SK-N-SH treated with all-trans-retinoic acid at 6 μM for 48 hours (cell line): ENCODE measurements at regions not wholly inside any gene's neighbourhood (a gene's known extent, or its start where the extent isn't known, plus 50 kb on each side); places are given as distances from the start of the nearest gene placed in this dataset.

Experiments
- ATAC-seq: fragments of 200-7000 bp; cut with Tn5 transposase; 3 replicates; pipeline ENCODE4 v1.9.1; 2020; ENCODE audit warnings: mild to moderate bottlenecking, moderate library complexity
- ARNTL ChIP-seq: fragments of 450-650 bp; formaldehyde crosslinking; IDR thresholded peaks from 2 replicates; pipeline ENCODE4 v1.5.0; 2020; ENCODE audit warnings: low read depth, mild to moderate bottlenecking, moderate library complexity, borderline replicate concordance
- BACH2 ChIP-seq: fragments of 250-450 bp; sonication (Bioruptor Pico); IDR thresholded peaks from 2 replicates; pipeline ENCODE4 v1.9.0; 2021; ENCODE audit warnings: mild to moderate bottlenecking, borderline replicate concordance
- CSDC2 ChIP-seq: fragments of 250-450 bp; sonication (Bioruptor Pico); IDR thresholded peaks from 2 replicates; pipeline ENCODE4 v1.5.0; 2020; ENCODE audit warnings: mild to moderate bottlenecking, moderate library complexity
- ESRRG ChIP-seq: fragments of 250-450 bp; sonication (Bioruptor Pico); IDR thresholded peaks from 2 replicates; pipeline ENCODE4 v1.6.1; 2021; ENCODE audit warnings: mild to moderate bottlenecking
- GLIS3 ChIP-seq: fragments of 250-450 bp; sonication (Bioruptor Pico); IDR thresholded peaks from 2 replicates; pipeline ENCODE4 v1.5.0; 2020; ENCODE audit warnings: mild to moderate bottlenecking, moderate library complexity
- ISL1 ChIP-seq: fragments of 250-450 bp; sonication (Bioruptor Pico); IDR thresholded peaks from 2 replicates; pipeline ENCODE4 v2.1.2; 2022; ENCODE audit warnings: mild to moderate bottlenecking, moderate library complexity
- OSR1 ChIP-seq: fragments of 250-450 bp; sonication (Bioruptor Pico); IDR thresholded peaks from 2 replicates; pipeline ENCODE4 v1.8.0; 2022; ENCODE audit warnings: moderate library complexity, mild to moderate bottlenecking, inconsistent platforms
- PPARA ChIP-seq: fragments of 250-450 bp; sonication (Bioruptor Pico); IDR thresholded peaks from 2 replicates; pipeline ENCODE4 v1.5.0; 2020; ENCODE audit warnings: mild to moderate bottlenecking, borderline replicate concordance
- RARB ChIP-seq: fragments of 250-450 bp; sonication (Bioruptor Pico); IDR thresholded peaks from 2 replicates; pipeline ENCODE4 v1.8.0; 2021; ENCODE audit warnings: mild to moderate bottlenecking, moderate library complexity
- SNAI2 ChIP-seq: fragments of 250-450 bp; sonication (Bioruptor Pico); IDR thresholded peaks from 2 replicates; pipeline ENCODE4 v1.5.0; 2020; ENCODE audit warnings: mild to moderate bottlenecking, moderate library complexity
- TCF4 ChIP-seq: fragments of 250-450 bp; sonication (Bioruptor Pico); IDR thresholded peaks from 2 replicates; pipeline ENCODE4 v1.8.0; 2021; ENCODE audit warnings: mild to moderate bottlenecking, moderate library complexity, borderline replicate concordance
- TOX ChIP-seq: fragments of 250-450 bp; sonication (Bioruptor Pico); IDR thresholded peaks from 2 replicates; pipeline ENCODE4 v1.8.0; 2021; ENCODE audit warnings: mild to moderate bottlenecking, moderate library complexity, borderline replicate concordance
- ZC3H10 ChIP-seq: fragments of 250-450 bp; sonication (Bioruptor Pico); IDR thresholded peaks from 2 replicates; pipeline ENCODE4 v1.5.1; 2021; ENCODE audit warnings: mild to moderate bottlenecking, moderate library complexity
- ZFP3 ChIP-seq: fragments of 250-450 bp; sonication (Bioruptor Pico); IDR thresholded peaks from 2 replicates; pipeline ENCODE4 v1.5.0; 2020; ENCODE audit warnings: mild to moderate bottlenecking, moderate library complexity
- ZFP30 ChIP-seq: fragments of 450-650 bp; formaldehyde crosslinking; IDR thresholded peaks from 2 replicates; pipeline ENCODE4 v1.5.0; 2022; ENCODE audit warnings: mild to moderate bottlenecking, moderate library complexity
- ZNF565 ChIP-seq: fragments of 450-650 bp; formaldehyde crosslinking; conservative IDR thresholded peaks from 2 replicates; pipeline ENCODE4 v1.5.0; 2020; ENCODE audit warnings: low read depth, mild to moderate bottlenecking, moderate library complexity
- ZNF70 ChIP-seq: fragments of 450-650 bp; formaldehyde crosslinking; IDR thresholded peaks from 2 replicates; pipeline ENCODE4 v1.5.0; 2020; ENCODE audit warnings: mild to moderate bottlenecking, moderate library complexity
- ZNF8 ChIP-seq: fragments of 450-650 bp; formaldehyde crosslinking; IDR thresholded peaks from 2 replicates; pipeline ENCODE4 v1.5.0; 2020; ENCODE audit warnings: mild to moderate bottlenecking, moderate library complexity
- TF ChIP-seq, protein P1 (sequence below): fragments of 250-450 bp; sonication (Bioruptor Pico); IDR thresholded peaks from 2 replicates; pipeline ENCODE4 v1.5.1; 2021; ENCODE audit warnings: mild to moderate bottlenecking, moderate library complexity
- TF ChIP-seq, protein P2 (sequence below): fragments of 250-450 bp; sonication (Bioruptor Pico); IDR thresholded peaks from 2 replicates; pipeline ENCODE4 v1.8.0; 2020; ENCODE audit warnings: mild to moderate bottlenecking, moderate library complexity, borderline replicate concordance
- TF ChIP-seq, protein P3 (sequence below): fragments of 250-450 bp; sonication (Bioruptor Pico); IDR thresholded peaks from 2 replicates; pipeline ENCODE4 v1.5.1; 2020; ENCODE audit warnings: low read depth, mild to moderate bottlenecking, moderate library complexity
- TF ChIP-seq, protein P4 (sequence below): fragments of 250-450 bp; sonication (Bioruptor Pico); IDR thresholded peaks from 2 replicates; pipeline ENCODE4 v1.5.0; 2020; ENCODE audit warnings: mild to moderate bottlenecking, moderate library complexity

DNA sequence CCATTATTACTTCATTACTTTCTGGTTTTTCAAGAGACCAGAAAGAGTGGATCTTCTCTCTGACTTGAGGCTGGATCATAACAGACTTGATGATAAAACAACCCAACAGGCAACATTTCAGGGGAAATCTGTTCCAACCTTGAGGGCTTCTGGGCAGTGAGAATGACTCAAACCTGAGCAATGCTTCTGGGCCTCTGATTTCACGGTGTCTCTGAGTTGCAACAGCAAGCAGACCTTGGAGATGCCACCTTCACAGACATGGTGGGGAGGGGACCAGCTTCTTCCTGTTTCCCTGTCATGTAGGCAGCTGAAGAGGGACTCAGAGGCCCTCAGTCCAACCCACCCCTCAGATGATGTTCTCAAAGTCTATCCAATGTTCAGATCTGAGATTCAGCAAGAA lies 104.0 kb downstream of the ABHD5 start (continued):
- no peak for TF ChIP-seq ESRRG (CRISPR knock-in tag)
- TF ChIP-seq, all 23 proteins: peak for 0

DNA sequence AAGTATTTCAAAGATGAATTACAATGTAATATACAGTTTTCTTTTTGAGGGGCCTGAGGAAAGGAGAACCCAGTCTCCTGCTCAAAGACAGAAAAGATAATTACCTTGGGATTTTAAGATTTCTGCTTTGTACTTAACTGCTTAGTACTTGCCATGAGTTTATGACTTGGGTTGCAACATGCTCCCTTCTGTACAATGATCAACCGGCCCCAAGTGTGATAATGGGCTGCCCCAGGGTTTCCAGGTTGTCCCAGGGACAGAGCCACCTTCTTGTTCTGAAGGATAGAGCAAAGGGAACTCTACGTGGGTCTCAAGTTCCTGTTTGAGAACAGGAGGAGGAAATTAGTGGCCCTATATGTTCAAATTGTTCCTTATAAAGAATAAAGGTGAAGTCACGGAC lies 104.8 kb downstream of the ABHD5 start:
- no peak for ATAC-seq

DNA sequence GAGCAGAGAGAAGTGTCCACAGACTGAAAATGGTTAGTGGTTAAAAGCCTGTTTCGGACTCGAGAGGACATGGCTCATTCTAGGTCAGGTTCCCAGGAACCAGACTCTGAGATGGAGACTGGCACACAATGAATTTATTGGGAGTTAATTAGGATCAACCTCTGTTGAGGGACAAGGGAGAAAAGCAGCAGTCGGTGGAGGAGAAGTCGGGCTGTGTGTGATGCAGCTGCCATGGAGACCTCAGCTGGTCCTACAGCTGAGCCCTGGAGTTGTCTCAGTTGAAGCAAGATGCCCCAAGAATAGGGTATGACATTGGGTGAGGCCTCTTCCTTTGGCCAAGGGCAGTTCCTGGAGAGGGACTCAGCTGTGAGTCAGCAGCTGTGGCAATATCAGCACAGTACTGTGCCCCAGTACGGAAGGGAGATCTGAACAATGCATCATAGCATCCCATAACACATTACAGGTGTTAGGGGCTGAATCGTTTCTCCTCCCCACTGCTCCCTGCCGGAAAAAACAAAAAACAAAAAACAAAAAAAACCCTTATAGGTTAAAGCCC lies 105.4 kb downstream of the ABHD5 start:
- ATAC-seq: no peak
- TF ChIP-seq BACH2 (CRISPR knock-in tag): no peak
- no peak for TF ChIP-seq ZFP30 (CRISPR knock-in tag)
- TF ChIP-seq, protein P1, sequence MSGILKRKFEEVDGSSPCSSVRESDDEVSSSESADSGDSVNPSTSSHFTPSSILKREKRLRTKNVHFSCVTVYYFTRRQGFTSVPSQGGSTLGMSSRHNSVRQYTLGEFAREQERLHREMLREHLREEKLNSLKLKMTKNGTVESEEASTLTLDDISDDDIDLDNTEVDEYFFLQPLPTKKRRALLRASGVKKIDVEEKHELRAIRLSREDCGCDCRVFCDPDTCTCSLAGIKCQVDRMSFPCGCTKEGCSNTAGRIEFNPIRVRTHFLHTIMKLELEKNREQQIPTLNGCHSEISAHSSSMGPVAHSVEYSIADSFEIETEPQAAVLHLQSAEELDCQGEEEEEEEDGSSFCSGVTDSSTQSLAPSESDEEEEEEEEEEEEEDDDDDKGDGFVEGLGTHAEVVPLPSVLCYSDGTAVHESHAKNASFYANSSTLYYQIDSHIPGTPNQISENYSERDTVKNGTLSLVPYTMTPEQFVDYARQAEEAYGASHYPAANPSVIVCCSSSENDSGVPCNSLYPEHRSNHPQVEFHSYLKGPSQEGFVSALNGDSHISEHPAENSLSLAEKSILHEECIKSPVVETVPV (CRISPR knock-in tag): no peak
- TF ChIP-seq, protein P2, sequence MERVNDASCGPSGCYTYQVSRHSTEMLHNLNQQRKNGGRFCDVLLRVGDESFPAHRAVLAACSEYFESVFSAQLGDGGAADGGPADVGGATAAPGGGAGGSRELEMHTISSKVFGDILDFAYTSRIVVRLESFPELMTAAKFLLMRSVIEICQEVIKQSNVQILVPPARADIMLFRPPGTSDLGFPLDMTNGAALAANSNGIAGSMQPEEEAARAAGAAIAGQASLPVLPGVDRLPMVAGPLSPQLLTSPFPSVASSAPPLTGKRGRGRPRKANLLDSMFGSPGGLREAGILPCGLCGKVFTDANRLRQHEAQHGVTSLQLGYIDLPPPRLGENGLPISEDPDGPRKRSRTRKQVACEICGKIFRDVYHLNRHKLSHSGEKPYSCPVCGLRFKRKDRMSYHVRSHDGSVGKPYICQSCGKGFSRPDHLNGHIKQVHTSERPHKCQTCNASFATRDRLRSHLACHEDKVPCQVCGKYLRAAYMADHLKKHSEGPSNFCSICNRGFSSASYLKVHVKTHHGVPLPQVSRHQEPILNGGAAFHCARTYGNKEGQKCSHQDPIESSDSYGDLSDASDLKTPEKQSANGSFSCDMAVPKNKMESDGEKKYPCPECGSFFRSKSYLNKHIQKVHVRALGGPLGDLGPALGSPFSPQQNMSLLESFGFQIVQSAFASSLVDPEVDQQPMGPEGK (CRISPR knock-in tag): no peak
- TF ChIP-seq ARNTL: no peak
- no peak for TF ChIP-seq GLIS3 (CRISPR knock-in tag)
- TF ChIP-seq CSDC2 (CRISPR knock-in tag): no peak
- TF ChIP-seq, protein P3, sequence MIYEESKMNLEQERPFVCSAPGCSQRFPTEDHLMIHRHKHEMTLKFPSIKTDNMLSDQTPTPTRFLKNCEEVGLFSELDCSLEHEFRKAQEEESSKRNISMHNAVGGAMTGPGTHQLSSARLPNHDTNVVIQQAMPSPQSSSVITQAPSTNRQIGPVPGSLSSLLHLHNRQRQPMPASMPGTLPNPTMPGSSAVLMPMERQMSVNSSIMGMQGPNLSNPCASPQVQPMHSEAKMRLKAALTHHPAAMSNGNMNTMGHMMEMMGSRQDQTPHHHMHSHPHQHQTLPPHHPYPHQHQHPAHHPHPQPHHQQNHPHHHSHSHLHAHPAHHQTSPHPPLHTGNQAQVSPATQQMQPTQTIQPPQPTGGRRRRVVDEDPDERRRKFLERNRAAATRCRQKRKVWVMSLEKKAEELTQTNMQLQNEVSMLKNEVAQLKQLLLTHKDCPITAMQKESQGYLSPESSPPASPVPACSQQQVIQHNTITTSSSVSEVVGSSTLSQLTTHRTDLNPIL (CRISPR knock-in tag): no peak
- no peak for TF ChIP-seq SNAI2
- TF ChIP-seq PPARA (CRISPR knock-in tag): no peak
- no peak for TF ChIP-seq ZNF565 (CRISPR knock-in tag)
- TF ChIP-seq TOX (CRISPR knock-in tag): no peak
- TF ChIP-seq ZNF8 (CRISPR knock-in tag): no peak
- TF ChIP-seq ZFP3 (CRISPR knock-in tag): no peak
- no peak for TF ChIP-seq ISL1 (CRISPR knock-in tag)

More for the DNA sequence above, 104.8 kb downstream of the ABHD5 start:
- TF ChIP-seq, protein P3 (CRISPR knock-in tag): no peak
- TF ChIP-seq ARNTL: no peak
- TF ChIP-seq, protein P4, sequence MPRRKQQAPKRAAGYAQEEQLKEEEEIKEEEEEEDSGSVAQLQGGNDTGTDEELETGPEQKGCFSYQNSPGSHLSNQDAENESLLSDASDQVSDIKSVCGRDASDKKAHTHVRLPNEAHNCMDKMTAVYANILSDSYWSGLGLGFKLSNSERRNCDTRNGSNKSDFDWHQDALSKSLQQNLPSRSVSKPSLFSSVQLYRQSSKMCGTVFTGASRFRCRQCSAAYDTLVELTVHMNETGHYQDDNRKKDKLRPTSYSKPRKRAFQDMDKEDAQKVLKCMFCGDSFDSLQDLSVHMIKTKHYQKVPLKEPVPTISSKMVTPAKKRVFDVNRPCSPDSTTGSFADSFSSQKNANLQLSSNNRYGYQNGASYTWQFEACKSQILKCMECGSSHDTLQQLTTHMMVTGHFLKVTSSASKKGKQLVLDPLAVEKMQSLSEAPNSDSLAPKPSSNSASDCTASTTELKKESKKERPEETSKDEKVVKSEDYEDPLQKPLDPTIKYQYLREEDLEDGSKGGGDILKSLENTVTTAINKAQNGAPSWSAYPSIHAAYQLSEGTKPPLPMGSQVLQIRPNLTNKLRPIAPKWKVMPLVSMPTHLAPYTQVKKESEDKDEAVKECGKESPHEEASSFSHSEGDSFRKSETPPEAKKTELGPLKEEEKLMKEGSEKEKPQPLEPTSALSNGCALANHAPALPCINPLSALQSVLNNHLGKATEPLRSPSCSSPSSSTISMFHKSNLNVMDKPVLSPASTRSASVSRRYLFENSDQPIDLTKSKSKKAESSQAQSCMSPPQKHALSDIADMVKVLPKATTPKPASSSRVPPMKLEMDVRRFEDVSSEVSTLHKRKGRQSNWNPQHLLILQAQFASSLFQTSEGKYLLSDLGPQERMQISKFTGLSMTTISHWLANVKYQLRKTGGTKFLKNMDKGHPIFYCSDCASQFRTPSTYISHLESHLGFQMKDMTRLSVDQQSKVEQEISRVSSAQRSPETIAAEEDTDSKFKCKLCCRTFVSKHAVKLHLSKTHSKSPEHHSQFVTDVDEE (CRISPR knock-in tag): no peak
- no peak for TF ChIP-seq ZFP30 (CRISPR knock-in tag)
- no peak for TF ChIP-seq ZNF70 (CRISPR knock-in tag)
- TF ChIP-seq OSR1: no peak
- no peak for TF ChIP-seq TCF4 (CRISPR knock-in tag)
- TF ChIP-seq ESRRG (CRISPR knock-in tag): no peak
- no peak for TF ChIP-seq ZC3H10 (CRISPR knock-in tag)
- TF ChIP-seq ZFP3 (CRISPR knock-in tag): no peak
- TF ChIP-seq RARB: no peak
- TF ChIP-seq TOX (CRISPR knock-in tag): no peak
